ENCODE measurements at regions not wholly inside any gene's neighbourhood (a gene's known extent, or its start where the extent isn't known, plus 50 kb on each side); places are given as distances from the start of the nearest gene placed in this dataset.

DNA sequence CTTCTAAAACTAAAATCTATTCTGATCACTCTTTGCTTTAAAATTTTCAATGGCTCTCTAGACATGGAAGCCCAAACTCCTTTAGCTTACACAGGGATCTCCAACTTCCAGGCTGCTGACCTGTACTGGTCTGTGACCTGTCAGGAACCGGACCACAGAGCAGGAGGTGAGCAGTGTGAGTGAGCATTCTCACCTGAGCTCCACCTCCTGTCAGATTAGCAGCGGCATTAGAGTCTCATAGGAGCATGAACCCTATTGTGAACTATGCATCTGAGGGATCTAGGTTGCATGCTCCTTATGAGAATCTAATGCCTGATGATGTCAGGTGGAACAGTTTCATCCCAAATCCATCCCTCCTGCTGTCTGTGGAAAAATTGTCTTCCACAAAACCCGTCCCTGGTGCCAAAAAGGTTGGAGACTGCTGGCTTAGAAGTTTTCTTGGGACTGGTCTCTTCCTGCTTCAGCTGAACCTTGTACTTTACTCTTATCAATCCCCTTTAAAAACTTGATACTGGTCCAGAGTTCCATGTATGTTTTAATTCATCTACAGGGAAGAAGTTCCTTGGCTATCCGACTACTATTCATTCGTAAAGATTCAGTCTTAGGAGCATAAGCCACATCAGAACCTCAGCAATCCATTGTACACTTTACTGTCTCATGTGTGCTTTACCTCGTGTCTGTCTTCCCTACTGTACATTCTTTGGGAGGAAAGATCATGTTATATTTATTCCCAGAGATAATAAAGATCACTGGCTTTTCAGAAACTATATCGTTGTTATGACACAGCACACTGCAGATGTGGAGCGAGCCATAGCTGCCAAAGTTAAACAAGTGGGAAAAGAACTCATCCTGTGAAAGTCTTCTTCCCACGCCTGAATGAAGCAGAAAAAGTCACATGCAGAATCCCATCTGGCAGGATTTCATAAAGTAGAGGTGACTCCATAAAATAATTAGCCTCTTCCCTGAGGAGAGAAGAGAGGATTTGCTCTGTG is 183.8 kb downstream of the LRATD1 start:
- no peak for DNase-seq (ENCODE audit: extremely low read depth in 1 of 11, low read depth in 9 of 11, low spot score in 4 of 11)

DNA sequence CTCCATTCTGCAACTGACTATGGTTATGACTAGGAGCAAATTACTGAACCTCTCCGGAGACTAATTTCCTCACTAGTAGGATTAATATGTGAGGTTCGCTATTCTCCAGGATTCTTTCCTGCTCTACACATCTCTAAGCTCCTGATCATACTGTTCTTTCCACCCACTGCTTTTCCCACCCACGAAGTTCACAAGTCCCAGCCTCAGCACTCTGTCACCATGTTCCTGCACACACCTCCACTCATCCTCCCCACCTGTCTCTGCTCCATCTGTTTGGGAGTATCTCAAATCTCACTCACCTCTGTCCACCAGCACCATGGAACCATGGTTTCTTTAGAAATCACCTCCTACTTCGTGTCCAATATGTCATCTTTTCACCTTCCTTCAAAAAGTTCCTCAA is 185.3 kb downstream of the LRATD1 start:
- DNase-seq (ENCODE audit: extremely low read depth in 1 of 11, low read depth in 9 of 11, low spot score in 4 of 11), result no peak

DNA sequence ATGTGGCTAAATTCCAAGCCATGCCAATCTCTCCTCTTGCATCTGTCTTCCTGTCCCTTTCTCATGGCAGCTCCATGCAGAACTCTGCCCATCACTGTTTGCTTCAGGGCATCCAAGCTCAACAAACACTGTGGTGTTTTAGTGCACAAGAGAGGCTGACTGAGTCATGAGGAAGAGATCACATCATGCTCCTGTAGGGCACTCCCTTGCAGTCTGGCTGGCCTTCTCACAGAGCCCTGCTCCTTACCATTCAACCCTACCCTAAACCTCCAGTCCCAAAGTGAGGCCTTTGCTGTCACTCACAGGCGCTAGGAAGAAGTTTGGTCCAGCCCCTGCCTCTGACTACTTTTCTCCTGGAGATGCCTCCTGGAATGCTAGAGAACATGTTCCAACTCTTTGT is 194.0 kb downstream of the LRATD1 start:
- DNase-seq (ENCODE audit: extremely low read depth in 1 of 11, low read depth in 9 of 11, low spot score in 4 of 11), result no peak

DNA sequence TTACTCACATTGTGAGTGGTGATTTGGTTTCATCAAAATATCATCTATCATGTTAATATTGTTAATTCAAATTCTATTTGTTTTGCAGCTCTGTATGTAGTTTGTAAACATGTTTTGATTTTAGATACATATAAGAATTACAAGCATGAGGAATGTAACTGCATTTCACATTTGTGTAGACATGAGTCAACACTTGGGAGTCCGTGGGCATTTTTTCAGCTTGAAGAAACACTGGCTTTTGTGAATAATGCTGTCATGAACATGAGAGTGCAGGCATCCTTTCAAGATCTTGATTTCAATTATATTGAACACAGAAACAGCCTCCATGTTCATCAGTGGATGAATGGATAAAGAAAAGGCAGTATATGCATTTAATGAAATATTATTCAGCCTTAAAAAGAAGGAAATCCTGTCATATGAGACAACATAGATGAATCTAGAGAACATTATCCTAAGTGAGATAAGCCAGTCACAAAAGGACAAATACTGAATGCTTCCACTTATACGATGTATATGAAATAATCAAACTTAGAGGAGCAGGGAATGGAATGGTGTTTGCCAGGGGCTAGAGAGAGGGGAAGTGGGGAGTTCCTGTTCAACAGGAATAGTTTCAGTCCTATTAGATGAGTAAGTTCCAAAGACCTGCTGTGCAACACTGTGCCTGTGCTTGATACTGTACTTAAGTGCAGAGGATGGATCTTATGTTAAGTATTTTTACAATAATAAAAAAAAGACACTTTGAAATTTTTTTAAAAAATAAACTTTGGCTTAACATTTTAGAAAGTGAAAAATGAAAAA is 194.9 kb downstream of the LRATD1 start:
- DNase-seq (ENCODE audit: extremely low read depth in 1 of 11, low read depth in 9 of 11, low spot score in 4 of 11), result no peak

DNA sequence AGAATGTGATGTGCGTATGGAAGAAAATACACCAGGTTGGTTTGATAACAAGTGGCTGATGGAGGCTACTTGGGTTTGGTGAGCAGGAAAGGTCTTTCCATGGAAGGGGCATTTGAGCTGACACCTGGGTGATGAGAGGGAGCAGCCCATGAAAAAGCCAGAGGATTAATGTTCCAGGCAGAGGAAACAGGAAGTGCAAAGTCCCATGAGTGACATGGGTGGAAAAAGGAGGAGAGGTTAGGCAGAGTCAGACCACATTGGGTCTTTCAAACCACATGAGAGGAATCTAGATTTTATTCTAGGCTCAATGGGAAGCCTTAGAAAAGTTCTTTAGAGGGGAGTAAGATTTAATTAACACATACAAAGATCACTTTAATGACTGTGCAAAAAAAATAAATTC is 195.7 kb downstream of the LRATD1 start:
- DNase-seq (ENCODE audit: extremely low read depth in 1 of 11, low read depth in 9 of 11, low spot score in 4 of 11), result no peak

DNA sequence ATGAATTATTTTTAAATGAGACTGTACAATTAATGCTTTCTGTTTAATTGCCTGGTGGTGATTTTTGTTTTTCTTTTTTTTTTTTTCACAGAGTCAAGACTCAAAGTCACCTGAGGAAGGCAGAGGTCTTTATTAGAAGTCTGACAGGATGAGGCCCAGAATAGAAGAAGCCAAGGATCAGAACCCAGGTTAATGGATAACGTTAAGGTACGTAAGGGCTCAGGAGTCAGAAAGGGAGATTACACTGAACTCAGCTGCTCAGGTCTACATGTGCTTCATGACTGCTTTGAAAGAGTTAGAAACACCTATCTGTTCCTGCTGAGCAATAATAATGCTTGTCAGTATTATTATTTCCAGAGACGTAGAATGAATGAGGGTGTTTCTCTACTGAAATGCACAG is 196.5 kb downstream of the LRATD1 start:
- DNase-seq (ENCODE audit: extremely low read depth in 1 of 11, low read depth in 9 of 11, low spot score in 4 of 11), result peak in 1 of 11 donors; percentile 9

DNA sequence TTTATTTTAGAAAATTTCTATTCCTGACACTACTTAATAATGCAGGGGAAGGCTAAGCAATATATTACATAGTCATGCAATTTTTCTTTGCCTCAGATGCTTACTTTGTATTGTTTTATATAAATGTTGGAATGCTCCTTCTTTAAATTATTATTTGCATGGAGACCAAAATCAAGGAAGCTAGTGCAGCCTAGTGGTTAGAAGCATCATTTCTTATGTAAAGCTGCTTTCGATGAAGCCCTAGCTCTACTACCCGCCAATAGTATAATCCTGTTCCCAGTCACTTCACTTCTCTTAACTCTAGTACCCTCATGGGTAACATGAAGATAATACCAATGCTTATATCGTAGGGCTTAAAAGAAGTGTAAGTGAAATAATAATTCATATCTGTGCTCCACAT is 198.9 kb downstream of the LRATD1 start:
- DNase-seq (ENCODE audit: extremely low read depth in 1 of 11, low read depth in 9 of 11, low spot score in 4 of 11), result no peak

DNA sequence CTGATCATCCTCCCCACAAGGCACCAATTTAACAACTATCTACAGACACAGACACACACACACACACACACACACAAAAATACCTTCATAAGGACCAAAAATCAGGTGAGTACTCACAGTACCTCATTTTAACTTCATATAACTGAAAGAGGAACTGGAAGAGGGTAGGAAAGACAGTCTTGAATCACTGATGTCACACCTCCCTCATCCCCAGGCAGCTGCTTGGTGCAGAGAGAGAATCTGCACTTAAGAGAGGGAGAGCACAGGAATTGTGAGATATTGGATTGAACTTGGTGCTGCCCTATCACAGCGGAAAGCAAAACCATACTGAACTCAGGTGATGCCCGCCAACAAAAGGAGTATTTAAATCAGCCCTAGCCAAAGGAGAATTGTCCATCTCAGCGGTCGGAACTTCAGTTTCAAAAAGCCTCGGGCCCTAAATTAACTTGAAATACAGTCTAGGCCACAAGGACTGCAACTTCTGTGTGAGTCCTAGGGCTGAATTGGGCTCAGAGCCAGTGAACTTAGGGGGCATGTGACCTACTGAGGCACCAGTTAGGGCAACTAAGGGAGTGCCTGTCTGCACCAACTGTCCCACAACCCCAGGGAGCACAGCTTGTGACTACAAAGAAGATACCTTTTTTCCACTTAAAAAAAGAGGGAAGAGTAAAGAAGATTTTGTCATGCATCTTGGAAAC is 211.1 kb downstream of the LRATD1 start:
- no peak for DNase-seq (ENCODE audit: extremely low read depth in 1 of 11, low read depth in 9 of 11, low spot score in 4 of 11)

DNA sequence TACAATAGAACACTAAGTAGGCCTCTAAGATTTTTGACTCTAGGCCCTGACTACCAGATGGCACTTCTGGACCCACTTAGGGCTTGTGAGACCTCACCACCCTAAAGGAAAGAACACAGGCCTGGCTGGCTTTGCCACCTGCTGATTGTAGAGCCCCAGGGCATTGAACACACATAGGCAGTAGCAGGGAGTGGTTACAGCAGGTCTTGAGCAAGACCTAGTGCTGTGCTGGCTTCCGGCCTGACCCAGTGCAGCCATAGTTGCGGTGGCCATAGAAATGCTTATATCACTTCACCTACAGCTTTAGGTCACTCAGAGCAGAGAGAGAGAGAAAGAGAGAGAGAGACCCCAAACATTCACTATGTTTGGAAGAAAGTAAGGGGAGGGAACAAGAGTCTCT is 223.2 kb downstream of the LRATD1 start:
- no peak for DNase-seq (ENCODE audit: extremely low read depth in 1 of 11, low read depth in 9 of 11, low spot score in 4 of 11)

DNA sequence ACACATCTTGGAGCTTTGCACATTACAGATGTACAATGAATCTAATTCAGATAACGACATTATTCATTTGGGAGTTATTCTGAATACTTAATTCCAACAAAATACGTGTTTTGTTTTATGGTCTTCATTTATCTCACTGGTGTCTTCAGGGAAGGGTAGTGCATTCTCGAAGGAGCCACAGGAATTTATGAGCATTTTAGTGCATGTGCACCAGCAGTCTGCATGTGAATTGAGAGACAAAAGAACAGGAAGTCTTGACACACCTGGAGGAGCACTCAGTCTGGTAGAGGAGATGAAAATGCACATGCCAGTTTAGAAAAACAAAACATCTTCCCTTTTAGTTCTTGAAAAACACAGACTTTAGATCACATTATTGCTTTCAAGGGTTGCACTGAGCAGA is 228.7 kb downstream of the LRATD1 start:
- DNase-seq (ENCODE audit: extremely low read depth in 1 of 11, low read depth in 9 of 11, low spot score in 4 of 11), result no peak

DNA sequence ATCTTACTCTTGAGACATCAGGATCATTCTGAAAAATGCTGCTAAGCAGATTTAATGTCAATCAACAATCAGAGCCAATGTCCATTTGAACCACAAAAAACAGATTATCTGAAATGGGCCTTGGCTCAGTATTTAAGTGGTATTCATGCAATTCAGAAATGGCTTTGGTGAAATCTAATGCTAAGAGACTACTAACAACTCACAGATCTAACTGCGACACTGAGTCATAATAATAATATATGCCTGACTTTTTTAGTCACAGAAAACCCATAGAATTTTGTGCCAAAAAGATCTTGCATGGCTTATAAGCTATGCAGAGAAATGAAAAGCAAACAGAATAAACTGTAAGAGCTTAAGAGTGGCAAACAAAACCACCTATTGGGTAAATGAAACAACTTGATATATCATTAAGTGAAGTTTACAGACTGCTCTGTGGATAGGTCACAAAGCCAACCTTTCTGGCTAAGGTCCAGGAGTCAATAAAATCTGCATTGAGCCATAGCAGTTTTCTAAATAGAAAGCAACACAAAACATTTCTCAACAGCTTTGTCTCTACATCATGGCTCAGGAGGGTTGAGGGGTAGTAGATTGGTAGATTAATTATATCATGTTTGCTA is 234.3 kb downstream of the LRATD1 start:
- DNase-seq (ENCODE audit: extremely low read depth in 1 of 11, low read depth in 9 of 11, low spot score in 4 of 11), result peak in 2 of 11 donors; percentile 2 to 4

DNA sequence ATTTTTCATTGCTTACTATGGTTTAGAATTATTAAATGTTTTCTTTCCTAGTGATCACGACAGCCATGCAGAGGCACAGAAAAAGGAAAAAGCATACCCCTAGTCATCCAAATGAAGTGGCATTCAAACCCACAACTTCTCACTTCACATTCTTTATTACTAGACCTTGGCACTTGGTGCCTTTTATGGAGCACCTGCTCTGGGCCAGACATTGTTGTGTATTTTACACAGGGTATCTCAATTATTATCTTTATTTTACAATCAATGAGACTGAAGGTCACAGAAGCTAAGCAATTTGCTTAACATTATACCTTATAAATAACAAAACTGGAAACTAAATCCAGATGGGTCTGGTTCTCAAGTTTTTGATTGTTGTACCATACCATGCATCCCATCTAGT is 235.3 kb downstream of the LRATD1 start:
- no peak for DNase-seq (ENCODE audit: extremely low read depth in 1 of 11, low read depth in 9 of 11, low spot score in 4 of 11)

DNA sequence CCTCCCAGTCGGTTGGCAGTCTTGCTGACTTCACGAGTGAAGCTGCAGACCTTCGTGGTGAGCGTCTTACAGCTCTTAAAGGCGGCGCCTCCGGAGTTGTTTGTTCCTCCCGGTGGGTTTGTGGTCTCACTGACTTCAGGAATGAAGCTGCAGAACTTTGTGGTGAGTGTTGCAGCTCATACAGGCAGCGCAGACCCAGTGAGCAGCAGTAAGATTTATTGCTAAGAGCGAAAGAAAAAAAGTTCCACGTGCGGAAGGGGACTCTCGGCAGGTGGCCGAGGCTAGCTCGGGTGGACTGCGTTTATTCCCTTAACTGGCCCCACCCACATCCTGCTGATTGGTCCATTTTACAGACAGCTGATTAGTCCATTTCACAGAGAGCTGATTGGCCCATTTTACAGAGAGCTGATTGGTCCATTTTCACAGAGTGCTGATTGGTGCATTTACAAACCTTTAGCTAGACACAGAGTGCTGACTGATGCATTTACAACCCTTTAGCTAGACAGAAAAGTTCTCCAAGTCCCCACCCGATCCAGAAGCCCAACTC is 240.3 kb downstream of the LRATD1 start:
- DNase-seq (ENCODE audit: extremely low read depth in 1 of 11, low read depth in 9 of 11, low spot score in 4 of 11), result no peak

DNA sequence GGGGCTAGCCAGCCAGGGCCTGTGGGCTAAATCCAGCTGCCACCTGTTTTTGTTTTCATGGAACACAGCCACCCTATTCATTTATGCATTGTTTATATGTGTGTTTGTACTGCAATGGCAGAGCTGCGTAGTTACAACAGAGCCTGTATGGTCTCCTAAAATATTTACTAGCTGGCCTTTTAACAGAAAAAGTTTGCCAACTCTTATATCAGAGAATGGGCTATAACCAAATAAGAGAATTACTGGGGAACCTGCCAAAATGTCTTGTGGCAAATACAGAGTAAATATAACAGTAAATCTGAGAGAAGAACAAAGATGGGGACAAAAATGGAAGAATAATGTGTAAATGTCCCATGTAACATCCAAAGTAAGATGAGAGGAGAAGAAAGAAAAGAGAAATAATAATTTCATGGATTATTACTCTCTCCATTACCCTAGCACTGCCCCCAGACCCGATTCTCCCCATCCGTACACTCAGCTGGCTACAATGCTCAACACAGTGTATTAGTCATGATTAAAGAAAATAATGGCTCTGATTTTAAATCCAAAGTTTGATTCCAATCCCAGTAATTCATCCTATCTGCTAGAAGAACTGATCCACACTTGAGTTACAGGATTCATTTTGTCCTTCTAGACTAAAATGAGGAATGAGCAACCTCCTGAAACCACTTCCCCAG is 249.3 kb downstream of the LRATD1 start:
- DNase-seq (ENCODE audit: extremely low read depth in 1 of 11, low read depth in 9 of 11, low spot score in 4 of 11), result no peak

DNA sequence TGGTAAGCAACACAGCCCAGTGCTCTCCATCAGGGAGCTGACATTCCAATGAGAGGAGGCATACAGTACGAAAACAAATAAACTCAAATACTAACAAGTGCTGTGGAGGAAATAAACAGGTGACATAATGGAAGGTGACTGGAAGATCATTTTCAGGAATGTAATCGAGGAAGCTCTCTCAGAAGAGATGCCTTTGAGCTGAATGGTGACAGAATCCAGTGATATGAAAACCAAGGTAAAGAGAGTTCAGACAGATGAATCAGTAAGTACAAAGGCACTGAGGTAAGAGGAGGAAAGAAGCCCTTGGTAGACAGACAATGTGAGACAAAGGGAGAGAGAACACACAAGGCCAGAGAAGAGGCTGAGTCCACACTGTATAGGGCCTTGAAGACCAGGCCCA is 252.1 kb downstream of the LRATD1 start:
- no peak for DNase-seq (ENCODE audit: extremely low read depth in 1 of 11, low read depth in 9 of 11, low spot score in 4 of 11)

DNA sequence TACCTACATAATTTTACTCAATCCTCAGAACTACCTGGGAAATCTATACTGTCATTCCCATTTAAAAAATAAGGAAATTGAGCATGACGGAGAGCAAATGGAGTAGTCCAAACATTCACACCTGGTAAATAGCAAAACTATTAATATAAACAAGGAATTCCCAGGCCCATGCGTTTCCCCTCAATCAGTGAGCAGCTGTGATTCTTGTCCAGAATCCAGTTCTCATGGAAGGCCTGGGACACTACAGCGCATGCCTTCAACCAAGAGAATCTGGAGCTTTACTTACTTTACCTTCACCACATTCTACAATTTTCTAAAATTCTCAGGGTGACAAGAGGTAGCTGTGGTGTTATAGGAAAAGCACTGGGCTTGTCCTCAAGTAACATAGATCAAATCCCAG is 259.0 kb downstream of the LRATD1 start:
- DNase-seq (ENCODE audit: extremely low read depth in 1 of 11, low read depth in 9 of 11, low spot score in 4 of 11), result no peak

DNA sequence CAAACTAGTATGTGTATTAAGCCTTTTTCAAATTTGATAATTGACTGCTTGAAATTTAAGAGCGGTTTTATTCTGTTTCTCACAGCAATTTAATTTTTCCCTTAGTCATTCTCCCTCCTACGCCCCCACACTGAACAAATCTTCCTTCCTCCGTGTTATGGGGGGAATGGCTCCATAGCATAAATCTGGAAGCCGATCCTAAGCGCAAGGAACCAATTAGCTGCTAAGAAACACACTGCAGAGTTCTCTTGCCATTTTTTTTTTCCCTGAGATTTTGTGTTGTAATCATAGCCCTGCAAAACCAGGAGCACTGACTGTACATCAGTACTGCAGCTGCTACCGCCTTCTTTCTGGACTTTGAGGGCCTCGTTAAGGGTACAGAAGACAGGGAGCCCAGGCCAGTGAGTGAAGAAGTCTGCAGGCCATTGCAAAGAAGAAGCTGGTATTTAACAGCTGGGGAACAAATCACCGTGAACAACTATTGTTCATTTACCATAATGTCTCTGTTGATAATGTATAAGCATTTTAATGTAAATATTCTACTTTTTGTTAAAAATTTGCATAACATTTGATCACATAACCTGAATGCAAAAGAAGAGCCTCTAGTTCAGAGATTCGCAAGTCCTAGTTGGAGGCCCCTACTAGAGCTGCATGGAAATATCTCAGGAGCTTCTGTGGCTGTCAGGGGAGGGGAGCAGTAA is 264.0 kb downstream of the LRATD1 start:
- no peak for DNase-seq (ENCODE audit: extremely low read depth in 1 of 11, low read depth in 9 of 11, low spot score in 4 of 11)
